ENCODE measurements at regions not wholly inside any gene's neighbourhood (a gene's known extent, or its start where the extent isn't known, plus 50 kb on each side); places are given as distances from the start of the nearest gene placed in this dataset.

GRCh38 chr11:32028201-32028600 lies 62.7 kb upstream of the RCN1 start:
- Histone ChIP-seq H2AFZ (ENCODE audit: low read length) (no peak overlapping the region), H3K9me3 (ENCODE audit: control insufficient read depth, low read depth, low read length) (no peaks in the 10 kb centered on the region), H3K9ac (ENCODE audit: extremely low read depth, insufficient read length, low read length) (no peak overlapping the region), H2BK12ac (ENCODE audit: insufficient read length, low read depth, low read length) (no peak overlapping the region), H2BK20ac (ENCODE audit: low read depth, low read length, poor library complexity, severe bottlenecking) (no peak overlapping the region), H3T11ph (ENCODE audit: low read length) (no peak overlapping the region), H3K79me2 (ENCODE audit: insufficient read depth, low read length) (no peaks in the 10 kb centered on the region), H3K18ac (ENCODE audit: insufficient read length, low read depth, low read length) (no peak overlapping the region), H2BK120ac (ENCODE audit: low read depth, low read length, poor library complexity, severe bottlenecking) (no peak overlapping the region), H3K4me2 (ENCODE audit: insufficient read depth, insufficient read length, low read length) (no peak overlapping the region), H3K4ac (ENCODE audit: low read depth, low read length) (no peak overlapping the region), H4K91ac (ENCODE audit: insufficient read length, low read depth, low read length) (no peak overlapping the region), H4K20me1 (ENCODE audit: control insufficient read depth, insufficient read depth, insufficient read length) (no peaks in the 10 kb centered on the region), H3K27me3 (ENCODE audit: insufficient read depth, low read length) (no peaks in the 10 kb centered on the region), H3K56ac (ENCODE audit: insufficient read length, low read depth, low read length) (no peak overlapping the region), H4K8ac (replicated peaks; ENCODE audit: insufficient read length, low read depth, low read length) (no peak overlapping the region), H2BK5ac (ENCODE audit: insufficient read length, low read length) (no peak overlapping the region), H3K14ac (ENCODE audit: insufficient read depth, low read length) (no peak overlapping the region), H4K5ac (ENCODE audit: insufficient read length, low read depth, low read length) (no peak overlapping the region), H3K23ac (ENCODE audit: insufficient read length, low read depth, low read length) (no peak overlapping the region), H2BK15ac (ENCODE audit: low read depth, low read length) (no peak overlapping the region), H3K27ac (ENCODE audit: insufficient read length, low read depth, low read length) (no peak overlapping the region), H3K23me2 (ENCODE audit: insufficient read length, low read depth, low read length, poor library complexity, severe bottlenecking) (no peaks in the 10 kb centered on the region), H3K79me1 (ENCODE audit: insufficient read depth, low read depth, low read length, poor library complexity, severe bottlenecking) (no peaks in the 10 kb centered on the region), H3K4me1 (ENCODE audit: insufficient read depth, low read length) (no peaks in the 10 kb centered on the region), H2AK5ac (ENCODE audit: insufficient read length, low read length) (no peak overlapping the region)
- 0 out of 7 replicates have a peak overlapping the region, but pooled peaks of 1 of the 3 experiments have one; percentile 42 for H3K27ac Mint-ChIP-seq
- peaks cover 2% of the 10 kb centered on the region; the same call in 1 of the 2 replicates for H3K27me3 Mint-ChIP-seq (ENCODE audit: low read depth)
- WGBS (ENCODE audit: extremely low coverage, insufficient read length, low lambda C conversion rate), result no CpG with 5 or more reads among the region's 4 CpGs
- no peak for DNase-seq
- H3K36me3 Mint-ChIP-seq (ENCODE audit: insufficient read depth in 1 of 3, low read depth in 3 of 3), result no peaks in the 10 kb centered on the region
- H3K4me1 Mint-ChIP-seq, result no peaks in the 10 kb centered on the region
- TF ChIP-seq, protein P1, sequence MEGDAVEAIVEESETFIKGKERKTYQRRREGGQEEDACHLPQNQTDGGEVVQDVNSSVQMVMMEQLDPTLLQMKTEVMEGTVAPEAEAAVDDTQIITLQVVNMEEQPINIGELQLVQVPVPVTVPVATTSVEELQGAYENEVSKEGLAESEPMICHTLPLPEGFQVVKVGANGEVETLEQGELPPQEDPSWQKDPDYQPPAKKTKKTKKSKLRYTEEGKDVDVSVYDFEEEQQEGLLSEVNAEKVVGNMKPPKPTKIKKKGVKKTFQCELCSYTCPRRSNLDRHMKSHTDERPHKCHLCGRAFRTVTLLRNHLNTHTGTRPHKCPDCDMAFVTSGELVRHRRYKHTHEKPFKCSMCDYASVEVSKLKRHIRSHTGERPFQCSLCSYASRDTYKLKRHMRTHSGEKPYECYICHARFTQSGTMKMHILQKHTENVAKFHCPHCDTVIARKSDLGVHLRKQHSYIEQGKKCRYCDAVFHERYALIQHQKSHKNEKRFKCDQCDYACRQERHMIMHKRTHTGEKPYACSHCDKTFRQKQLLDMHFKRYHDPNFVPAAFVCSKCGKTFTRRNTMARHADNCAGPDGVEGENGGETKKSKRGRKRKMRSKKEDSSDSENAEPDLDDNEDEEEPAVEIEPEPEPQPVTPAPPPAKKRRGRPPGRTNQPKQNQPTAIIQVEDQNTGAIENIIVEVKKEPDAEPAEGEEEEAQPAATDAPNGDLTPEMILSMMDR (conservative IDR thresholded peaks at IDR 0.05), result no peak
- no peak overlapping the region for H3K4me3 Mint-ChIP-seq
- no peaks in the 10 kb centered on the region for H3K9me3 Mint-ChIP-seq
